Transverse colon (tissue), 4 donors: ENCODE measurements at regions not wholly inside any gene's neighbourhood (a gene's known extent, or its start where the extent isn't known, plus 50 kb on each side); places are given as distances from the start of the nearest gene placed in this dataset.

Source experiments
- CTCF ChIP-seq, 5 experiments: fragments of 200-600 bp in 3 of 5; fragments of 450-650 bp in 2 of 5; sonication (generic) in 3 of 5; IDR thresholded peaks; 1 replicate in 2 of 5; 2 replicates in 3 of 5; pipeline ENCODE4 v1.5.1; 2016 to 2017; ENCODE audit warnings: antibody characterized with exemption in 5 of 5, inconsistent platforms in 3 of 5, mild to moderate bottlenecking in 2 of 5, moderate library complexity in 1 of 5
- EP300 ChIP-seq: sonication (generic); formaldehyde crosslinking; IDR thresholded peaks from one replicate; pipeline ENCODE4 v1.6.1; 2017; ENCODE audit warnings: antibody characterized with exemption, low read depth
- POLR2A ChIP-seq: fragments of 450-650 bp; IDR thresholded peaks from one replicate; pipeline ENCODE4 v1.6.1; 2016; ENCODE audit warnings: antibody characterized with exemption, mild to moderate bottlenecking, moderate library complexity
- POLR2AphosphoS5 ChIP-seq, 3 donors: sonication (generic); formaldehyde crosslinking; IDR thresholded peaks; one replicate each; pipeline ENCODE4 v1.6.1; 2016; ENCODE audit warnings: antibody characterized with exemption in 3 of 3

GRCh38 chr5:104367978-104368377, 805.4 kb upstream of the NUDT12 start:
- no peak for TF ChIP-seq POLR2A
- no peak for TF ChIP-seq CTCF (IDR thresholded peaks at IDR 0.05)
- no peak for TF ChIP-seq POLR2AphosphoS5 (IDR thresholded peaks at IDR 0.05)
- no peak for TF ChIP-seq EP300
